ENCODE measurements at regions not wholly inside any gene's neighbourhood (a gene's known extent, or its start where the extent isn't known, plus 50 kb on each side); places are given as distances from the start of the nearest gene placed in this dataset.

DNA sequence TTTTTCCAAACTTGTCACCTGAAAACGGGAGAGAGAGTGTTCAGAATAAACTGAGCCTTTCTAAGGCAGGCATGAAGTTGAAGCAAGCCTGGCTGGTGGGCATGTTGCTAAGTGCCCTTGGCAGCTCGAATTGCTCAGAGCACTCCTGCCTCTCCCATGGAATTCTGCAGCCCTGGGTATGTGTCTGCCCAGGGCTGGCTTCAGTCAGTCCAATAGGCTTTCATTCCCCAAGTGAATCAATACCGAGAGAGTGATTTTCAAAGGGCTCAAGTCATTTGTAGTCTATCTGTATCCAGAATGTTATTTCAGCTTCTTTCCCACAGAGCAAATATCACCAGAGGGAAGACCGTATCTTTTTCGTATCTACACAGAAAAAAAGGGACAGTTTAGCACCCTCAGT lies 415.5 kb upstream of the COBL start:
- intact Hi-C loops (cut with DNase I; ENCODE audit: low total_unique reads), result no loop called here
- 52 to 55% methylated on average over 5 of the region's 5 CpGs for WGBS, 2 donors

DNA sequence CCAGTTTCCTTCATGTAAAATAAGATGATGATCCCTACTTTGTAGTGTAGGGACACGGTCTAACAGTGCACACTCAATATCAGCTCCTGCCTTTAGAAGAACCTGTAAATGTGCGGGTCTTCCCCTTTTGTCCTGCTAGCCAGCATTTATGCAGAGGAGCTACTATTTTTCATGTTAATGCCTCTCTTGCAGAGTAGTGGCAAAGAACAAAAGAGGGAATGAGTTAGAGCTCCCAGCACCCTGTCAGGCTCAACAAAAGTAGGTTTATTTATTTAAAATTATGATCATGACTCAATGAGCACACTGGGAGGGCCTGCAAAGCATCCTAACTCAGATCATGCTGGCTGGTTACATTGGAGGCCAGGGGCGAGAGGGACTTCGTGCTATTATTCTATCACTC lies 414.5 kb upstream of the COBL start:
- TF ChIP-seq, protein P1, sequence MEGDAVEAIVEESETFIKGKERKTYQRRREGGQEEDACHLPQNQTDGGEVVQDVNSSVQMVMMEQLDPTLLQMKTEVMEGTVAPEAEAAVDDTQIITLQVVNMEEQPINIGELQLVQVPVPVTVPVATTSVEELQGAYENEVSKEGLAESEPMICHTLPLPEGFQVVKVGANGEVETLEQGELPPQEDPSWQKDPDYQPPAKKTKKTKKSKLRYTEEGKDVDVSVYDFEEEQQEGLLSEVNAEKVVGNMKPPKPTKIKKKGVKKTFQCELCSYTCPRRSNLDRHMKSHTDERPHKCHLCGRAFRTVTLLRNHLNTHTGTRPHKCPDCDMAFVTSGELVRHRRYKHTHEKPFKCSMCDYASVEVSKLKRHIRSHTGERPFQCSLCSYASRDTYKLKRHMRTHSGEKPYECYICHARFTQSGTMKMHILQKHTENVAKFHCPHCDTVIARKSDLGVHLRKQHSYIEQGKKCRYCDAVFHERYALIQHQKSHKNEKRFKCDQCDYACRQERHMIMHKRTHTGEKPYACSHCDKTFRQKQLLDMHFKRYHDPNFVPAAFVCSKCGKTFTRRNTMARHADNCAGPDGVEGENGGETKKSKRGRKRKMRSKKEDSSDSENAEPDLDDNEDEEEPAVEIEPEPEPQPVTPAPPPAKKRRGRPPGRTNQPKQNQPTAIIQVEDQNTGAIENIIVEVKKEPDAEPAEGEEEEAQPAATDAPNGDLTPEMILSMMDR (IDR thresholded peaks at IDR 0.05), result no peak
- TF ChIP-seq POLR2A (IDR thresholded peaks at IDR 0.05), result no peak
- DNase-seq (ENCODE audit: low spot score in 2 of 2), result no peak
- WGBS, 2 donors, result 40 to 51% methylated on average over 4 of the region's 4 CpGs
- no peak overlapping the region for H3K4me3 ChIP-seq (ENCODE audit: low read depth, poor library complexity, severe bottlenecking)
- intact Hi-C loops (cut with DNase I; ENCODE audit: low total_unique reads), result no loop called here

More for the DNA sequence above, 415.5 kb upstream of the COBL start:
- no peak for TF ChIP-seq POLR2A (IDR thresholded peaks at IDR 0.05)
- H3K4me3 ChIP-seq (ENCODE audit: low read depth, poor library complexity, severe bottlenecking), result no peak overlapping the region
- no peak for DNase-seq (ENCODE audit: low spot score in 2 of 2)

DNA sequence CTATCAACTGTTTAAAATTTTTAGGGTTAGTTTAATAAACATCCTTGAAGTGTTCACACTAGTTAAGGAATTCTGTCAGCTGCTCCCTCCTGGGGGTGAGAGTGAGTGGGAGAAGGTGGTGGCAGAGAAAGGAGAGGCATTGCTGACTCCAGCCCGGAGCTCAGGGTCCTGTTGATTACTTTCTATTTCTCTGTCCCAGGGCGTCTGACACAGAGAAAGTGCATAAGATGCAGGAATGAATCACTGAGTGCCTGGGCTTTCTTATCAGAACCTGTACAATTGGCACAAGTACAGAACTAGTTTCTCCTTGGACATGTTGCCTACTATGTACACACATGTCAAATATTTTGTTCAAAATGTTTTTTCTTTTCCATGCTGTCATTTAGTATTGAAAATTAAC lies 410.8 kb upstream of the COBL start:
- intact Hi-C loops (cut with DNase I; ENCODE audit: low total_unique reads), result no loop called here
- TF ChIP-seq, protein P1 (IDR thresholded peaks at IDR 0.05), result no peak
- TF ChIP-seq POLR2A (IDR thresholded peaks at IDR 0.05), result no peak
- DNase-seq (ENCODE audit: low spot score in 2 of 2), result no peak
- 49 to 68% methylated on average over 2 of the region's 2 CpGs for WGBS, 2 donors
- no peak overlapping the region for H3K4me3 ChIP-seq (ENCODE audit: low read depth, poor library complexity, severe bottlenecking)

DNA sequence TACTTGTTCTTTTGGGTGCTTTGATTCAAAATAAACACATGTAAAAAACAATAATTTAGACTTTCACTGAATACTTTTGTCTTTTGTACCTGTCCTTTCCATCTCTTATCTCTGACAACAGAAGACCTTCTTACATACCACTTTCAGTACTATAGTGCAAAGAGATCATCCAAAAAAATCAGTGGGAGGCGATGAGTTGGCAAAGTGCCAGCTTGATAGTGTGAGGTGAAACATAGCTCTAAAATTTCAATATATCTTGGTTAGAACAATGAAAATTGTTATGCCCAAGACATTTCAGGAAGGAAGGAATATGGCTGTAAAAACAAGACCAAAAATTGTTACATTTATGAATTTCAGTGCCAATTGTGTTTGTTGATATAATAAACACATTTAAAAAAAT lies 390.2 kb upstream of the COBL start:
- WGBS, 2 donors, result 29 to 34% methylated on average over 1 of the region's 1 CpG
- intact Hi-C loops (cut with DNase I; ENCODE audit: low total_unique reads), result no loop called here
- no peak overlapping the region for H3K4me3 ChIP-seq (ENCODE audit: low read depth, poor library complexity, severe bottlenecking)
- DNase-seq (ENCODE audit: low spot score in 2 of 2), result no peak
- TF ChIP-seq POLR2A (IDR thresholded peaks at IDR 0.05), result no peak
- TF ChIP-seq, protein P1 (IDR thresholded peaks at IDR 0.05), result no peak

DNA sequence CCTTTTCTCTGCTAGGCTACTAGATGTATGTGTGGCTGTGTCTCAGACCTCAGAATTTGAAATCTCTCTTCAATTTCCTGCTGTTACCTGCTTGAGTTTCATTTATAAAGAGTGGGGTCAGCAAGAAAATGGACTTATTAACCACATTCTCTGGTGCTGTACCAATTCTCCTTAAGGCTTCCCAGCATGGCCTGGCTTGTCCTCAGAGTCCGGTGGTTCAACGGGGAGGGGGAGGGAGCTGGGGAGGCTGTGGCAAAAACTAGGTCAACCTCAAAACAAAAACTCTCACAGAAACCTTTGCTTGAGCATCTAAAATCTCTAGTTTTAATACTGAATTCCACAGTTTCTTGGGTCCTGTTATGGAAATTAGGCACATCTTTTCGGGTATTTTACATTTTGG lies 389.1 kb upstream of the COBL start:
- TF ChIP-seq, protein P1 (IDR thresholded peaks at IDR 0.05), result no peak
- TF ChIP-seq POLR2A (IDR thresholded peaks at IDR 0.05), result no peak
- intact Hi-C loops (cut with DNase I; ENCODE audit: low total_unique reads), result no loop called here
- 50 to 57% methylated on average over 3 of the region's 3 CpGs for WGBS, 2 donors
- no peak overlapping the region for H3K4me3 ChIP-seq (ENCODE audit: low read depth, poor library complexity, severe bottlenecking)
- no peak for DNase-seq (ENCODE audit: low spot score in 2 of 2)

DNA sequence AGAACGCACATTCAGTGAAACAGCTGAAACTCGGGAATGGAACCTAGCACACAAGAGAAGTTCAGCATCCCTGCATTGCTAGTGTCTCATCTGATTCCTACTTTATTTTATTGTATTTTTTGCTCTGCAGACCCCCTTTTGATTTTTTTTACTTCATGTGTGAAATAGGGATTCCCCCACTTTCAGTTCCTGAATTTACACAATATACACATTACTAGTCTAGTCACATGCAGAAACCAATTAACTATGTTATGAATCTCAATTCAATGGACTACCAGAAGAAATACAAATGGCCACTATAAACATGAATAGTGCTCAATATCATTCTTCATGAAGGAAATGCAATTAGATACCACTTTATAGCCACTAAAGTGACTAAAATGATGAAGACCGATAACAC lies 386.1 kb upstream of the COBL start:
- 80 to 93% methylated on average over 3 of the region's 3 CpGs for WGBS, 2 donors
- no peak overlapping the region for H3K4me3 ChIP-seq (ENCODE audit: low read depth, poor library complexity, severe bottlenecking)
- TF ChIP-seq, protein P1 (IDR thresholded peaks at IDR 0.05), result no peak
- TF ChIP-seq POLR2A (IDR thresholded peaks at IDR 0.05), result no peak
- intact Hi-C loops (cut with DNase I; ENCODE audit: low total_unique reads), result no loop called here
- no peak for DNase-seq (ENCODE audit: low spot score in 2 of 2)

Data from lower leg skin (tissue), 4 donors.